Right atrium auricular region (tissue), 2 donors: ENCODE measurements at regions not wholly inside any gene's neighbourhood (a gene's known extent, or its start where the extent isn't known, plus 50 kb on each side); places are given as distances from the start of the nearest gene placed in this dataset.

Source experiments
- DNase-seq: peaks from one replicate; pipeline ENCODE4 v3.0.0-alpha.2; 2019; ENCODE audit warnings: low spot score
- H3K27ac ChIP-seq, 2 donors: fragments of 200-600 bp; sonication (generic); 1 replicate in 1 of 2; 2 replicates in 1 of 2; pipeline ENCODE4 v1.5.1; 2016 to 2019
- H3K27me3 ChIP-seq, 2 donors: fragments of 200-600 bp; sonication (generic); one replicate each; pipeline versions ENCODE4 v1.5.1 to v1.6.0; 2017 to 2019
- H3K36me3 ChIP-seq: fragments of 200-600 bp; sonication (generic); one replicate; pipeline ENCODE4 v1.5.1; 2016
- H3K4me1 ChIP-seq, 2 donors: fragments of 200-600 bp; sonication (generic); one replicate each; pipeline versions ENCODE4 v1.5.1 to v1.6.0; 2017 to 2019
- H3K4me3 ChIP-seq, 2 donors: fragments of 200-600 bp; sonication (generic); 1 replicate in 1 of 2; 2 replicates in 1 of 2; pipeline ENCODE4 v1.5.1; 2017 to 2019; ENCODE audit warnings: mild to moderate bottlenecking in 1 of 2, moderate library complexity in 1 of 2
- H3K9me3 ChIP-seq, 2 donors: fragments of 200-600 bp; sonication (generic); one replicate each; pipeline ENCODE4 v1.5.1; 2019
- TF ChIP-seq, protein P1 (sequence below), 2 donors: fragments of 200-600 bp; sonication (generic); IDR thresholded peaks; one replicate each; pipeline ENCODE4 v1.5.1; 2019; ENCODE audit warnings: antibody characterized with exemption in 2 of 2

DNA sequence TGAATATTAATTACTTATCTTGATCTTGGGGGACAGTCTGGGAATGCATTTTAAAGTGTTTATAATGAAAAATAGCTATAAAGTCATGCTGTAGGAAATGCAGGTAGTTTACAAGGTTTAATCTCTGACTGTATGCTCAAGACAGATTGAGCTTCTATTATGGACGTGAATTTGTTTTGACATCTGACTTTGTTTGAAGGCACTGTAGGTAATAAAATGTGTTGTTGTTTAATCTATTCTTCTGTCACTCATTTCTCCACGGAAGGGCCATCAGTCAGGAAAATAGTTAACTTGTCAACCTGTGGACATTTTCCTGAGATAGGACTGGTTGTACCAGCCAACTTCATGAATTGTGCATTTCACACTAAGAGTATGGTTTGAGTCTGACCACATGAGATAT lies 893.1 kb upstream of the SLITRK6 start:
- Histone ChIP-seq H3K27me3 (no peaks in the 10 kb centered on the region), H3K4me1 (no peaks in the 10 kb centered on the region), H3K4me3 (no peak overlapping the region), H3K9me3 (no peaks in the 10 kb centered on the region), H3K27ac (no peak overlapping the region), H3K36me3 (no peaks in the 10 kb centered on the region)
- DNase-seq: no peak
- TF ChIP-seq, protein P1, sequence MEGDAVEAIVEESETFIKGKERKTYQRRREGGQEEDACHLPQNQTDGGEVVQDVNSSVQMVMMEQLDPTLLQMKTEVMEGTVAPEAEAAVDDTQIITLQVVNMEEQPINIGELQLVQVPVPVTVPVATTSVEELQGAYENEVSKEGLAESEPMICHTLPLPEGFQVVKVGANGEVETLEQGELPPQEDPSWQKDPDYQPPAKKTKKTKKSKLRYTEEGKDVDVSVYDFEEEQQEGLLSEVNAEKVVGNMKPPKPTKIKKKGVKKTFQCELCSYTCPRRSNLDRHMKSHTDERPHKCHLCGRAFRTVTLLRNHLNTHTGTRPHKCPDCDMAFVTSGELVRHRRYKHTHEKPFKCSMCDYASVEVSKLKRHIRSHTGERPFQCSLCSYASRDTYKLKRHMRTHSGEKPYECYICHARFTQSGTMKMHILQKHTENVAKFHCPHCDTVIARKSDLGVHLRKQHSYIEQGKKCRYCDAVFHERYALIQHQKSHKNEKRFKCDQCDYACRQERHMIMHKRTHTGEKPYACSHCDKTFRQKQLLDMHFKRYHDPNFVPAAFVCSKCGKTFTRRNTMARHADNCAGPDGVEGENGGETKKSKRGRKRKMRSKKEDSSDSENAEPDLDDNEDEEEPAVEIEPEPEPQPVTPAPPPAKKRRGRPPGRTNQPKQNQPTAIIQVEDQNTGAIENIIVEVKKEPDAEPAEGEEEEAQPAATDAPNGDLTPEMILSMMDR (IDR thresholded peaks at IDR 0.05): no peak

DNA sequence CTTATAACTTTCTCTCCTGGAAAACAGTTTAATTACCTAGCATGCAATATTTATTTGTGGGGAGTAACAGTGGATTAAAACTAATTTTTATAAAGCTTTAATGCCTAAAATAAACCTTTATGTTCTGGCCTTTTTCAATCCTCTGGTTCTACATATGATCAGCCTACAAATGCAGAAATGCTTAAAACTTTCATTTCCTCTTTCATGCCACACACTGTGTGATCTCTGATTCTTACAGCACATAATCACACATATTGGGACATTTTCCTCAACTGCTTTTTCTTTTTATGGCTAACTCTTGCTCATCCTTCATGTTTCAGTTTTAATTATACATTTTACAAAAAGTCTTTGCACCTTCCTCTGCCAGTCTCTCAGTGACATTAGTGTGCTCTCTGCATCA lies 910.8 kb upstream of the SLITRK6 start:
- Histone ChIP-seq H3K27me3 (no peaks in the 10 kb centered on the region), H3K9me3 (no peaks in the 10 kb centered on the region), H3K4me3 (no peak overlapping the region), H3K4me1 (no peaks in the 10 kb centered on the region), H3K36me3 (no peaks in the 10 kb centered on the region), H3K27ac (no peak overlapping the region)
- TF ChIP-seq, protein P1 (IDR thresholded peaks at IDR 0.05): no peak
- no peak for DNase-seq

DNA sequence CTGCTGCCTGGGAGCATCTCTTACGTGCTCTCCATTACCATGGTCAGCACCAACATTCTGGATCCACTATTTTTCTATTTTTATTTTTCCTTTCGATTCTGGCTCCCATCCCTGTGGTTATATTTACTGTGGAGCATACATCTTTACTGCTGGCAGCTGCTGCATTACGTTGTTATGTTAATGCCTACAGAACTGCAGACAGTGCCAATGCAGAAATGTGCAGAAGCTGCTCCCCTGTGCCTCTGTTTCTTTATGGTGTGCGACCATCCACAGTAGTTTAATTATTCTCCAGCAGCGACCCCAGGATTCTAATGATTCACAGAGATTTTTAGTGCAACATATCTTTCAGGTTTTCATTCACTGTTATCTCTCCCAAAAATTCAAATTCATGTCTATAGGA lies 911.7 kb upstream of the SLITRK6 start:
- H3K27ac ChIP-seq: no peak overlapping the region
- H3K4me1 ChIP-seq: no peaks in the 10 kb centered on the region
- no peaks in the 10 kb centered on the region for H3K27me3 ChIP-seq
- H3K4me3 ChIP-seq: no peak overlapping the region
- TF ChIP-seq, protein P1 (IDR thresholded peaks at IDR 0.05): no peak
- no peaks in the 10 kb centered on the region for H3K9me3 ChIP-seq
- no peak for DNase-seq
- no peaks in the 10 kb centered on the region for H3K36me3 ChIP-seq

DNA sequence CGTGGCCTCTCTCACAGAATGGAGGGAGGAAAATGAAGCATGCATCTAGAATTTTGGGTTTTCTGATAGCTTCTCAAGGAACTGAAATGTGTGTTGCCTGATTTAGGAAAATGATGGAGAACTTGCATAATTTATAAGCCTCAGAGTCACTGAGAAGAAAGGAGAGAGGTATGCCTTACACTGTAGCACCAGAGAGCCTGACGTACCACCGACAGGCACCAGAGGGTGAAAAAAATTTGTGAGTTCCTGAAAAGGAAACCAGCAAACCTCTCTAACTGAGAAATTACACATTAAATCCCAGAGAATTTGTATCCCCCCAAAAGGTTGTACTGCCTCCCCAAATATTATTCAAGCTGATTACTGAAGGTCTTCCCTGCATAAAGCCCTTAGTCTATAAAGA lies 915.3 kb upstream of the SLITRK6 start:
- TF ChIP-seq, protein P1 (IDR thresholded peaks at IDR 0.05): no peak
- no peaks in the 10 kb centered on the region for H3K27me3 ChIP-seq
- no peaks in the 10 kb centered on the region for H3K36me3 ChIP-seq
- H3K27ac ChIP-seq: no peak overlapping the region
- no peaks in the 10 kb centered on the region for H3K9me3 ChIP-seq
- no peaks in the 10 kb centered on the region for H3K4me1 ChIP-seq
- no peak for DNase-seq
- no peak overlapping the region for H3K4me3 ChIP-seq

DNA sequence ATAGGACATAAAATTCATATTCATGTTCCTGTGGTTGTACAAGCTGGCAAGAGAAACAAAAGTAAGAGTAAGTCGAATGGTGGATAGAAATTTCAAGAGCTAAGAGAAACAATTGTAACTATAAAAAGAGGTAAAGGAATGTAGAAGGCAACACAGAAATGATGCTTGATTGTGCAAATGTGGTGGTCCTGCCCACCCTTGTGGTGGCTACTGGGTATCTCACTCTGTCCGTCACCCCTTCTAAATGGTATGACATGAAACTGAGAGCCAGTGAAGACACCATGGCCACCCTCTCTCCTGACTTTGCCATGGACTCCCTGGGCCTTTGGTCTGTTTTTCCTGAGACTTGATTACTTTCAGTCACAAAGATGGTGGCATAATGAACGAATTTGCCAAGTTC lies 925.9 kb upstream of the SLITRK6 start:
- TF ChIP-seq, protein P1 (IDR thresholded peaks at IDR 0.05): no peak
- H3K36me3 ChIP-seq: no peaks in the 10 kb centered on the region
- H3K27ac ChIP-seq: no peak overlapping the region
- DNase-seq: no peak
- H3K4me1 ChIP-seq: no peaks in the 10 kb centered on the region
- H3K27me3 ChIP-seq: no peaks in the 10 kb centered on the region
- no peak overlapping the region for H3K4me3 ChIP-seq
- peaks cover 0 to 3% of the 10 kb centered on the region in 2 donors for H3K9me3 ChIP-seq

DNA sequence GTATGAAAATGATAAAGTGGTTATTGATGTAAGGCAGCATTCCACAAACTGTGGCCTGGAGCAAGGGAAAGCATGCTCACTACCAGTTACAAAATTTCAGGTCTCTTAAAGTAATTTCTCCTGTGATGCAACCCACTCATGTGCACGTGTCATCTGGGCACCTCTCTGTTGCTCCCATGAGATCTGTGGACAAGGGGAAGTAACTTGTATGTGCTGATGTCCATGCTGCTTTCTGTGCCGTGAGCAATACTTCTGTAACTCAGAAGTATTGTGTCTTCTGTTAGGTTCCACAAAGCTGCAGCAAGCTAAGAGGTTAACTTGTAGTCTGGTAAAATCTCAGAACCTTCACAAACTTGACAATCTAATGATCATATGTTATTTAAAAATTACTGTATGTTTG lies 930.0 kb upstream of the SLITRK6 start:
- H3K27ac ChIP-seq: no peak overlapping the region
- H3K4me3 ChIP-seq: no peak overlapping the region
- H3K9me3 ChIP-seq: peaks cover 0 to 18% of the 10 kb centered on the region in 2 donors
- H3K4me1 ChIP-seq: no peaks in the 10 kb centered on the region
- TF ChIP-seq, protein P1 (IDR thresholded peaks at IDR 0.05): no peak
- no peaks in the 10 kb centered on the region for H3K27me3 ChIP-seq
- no peak for DNase-seq
- H3K36me3 ChIP-seq: no peaks in the 10 kb centered on the region
